GM18499 (cell line): ENCODE measurements at regions not wholly inside any gene's neighbourhood (a gene's known extent, or its start where the extent isn't known, plus 50 kb on each side); places are given as distances from the start of the nearest gene placed in this dataset.

Experiments used
- ATAC-seq: cut with Tn5 transposase; IDR thresholded peaks from one replicate; pipeline ENCODE4 v1.9.1; 2021; ENCODE audit warnings: moderate number of reproducible peaks; ENCODE audit not compliant: insufficient read depth, unreplicated experiment

GRCh38 chr2:181371195-181371594, 86.0 kb upstream of the ITGA4 start:
- ATAC-seq, result no peak

DNA sequence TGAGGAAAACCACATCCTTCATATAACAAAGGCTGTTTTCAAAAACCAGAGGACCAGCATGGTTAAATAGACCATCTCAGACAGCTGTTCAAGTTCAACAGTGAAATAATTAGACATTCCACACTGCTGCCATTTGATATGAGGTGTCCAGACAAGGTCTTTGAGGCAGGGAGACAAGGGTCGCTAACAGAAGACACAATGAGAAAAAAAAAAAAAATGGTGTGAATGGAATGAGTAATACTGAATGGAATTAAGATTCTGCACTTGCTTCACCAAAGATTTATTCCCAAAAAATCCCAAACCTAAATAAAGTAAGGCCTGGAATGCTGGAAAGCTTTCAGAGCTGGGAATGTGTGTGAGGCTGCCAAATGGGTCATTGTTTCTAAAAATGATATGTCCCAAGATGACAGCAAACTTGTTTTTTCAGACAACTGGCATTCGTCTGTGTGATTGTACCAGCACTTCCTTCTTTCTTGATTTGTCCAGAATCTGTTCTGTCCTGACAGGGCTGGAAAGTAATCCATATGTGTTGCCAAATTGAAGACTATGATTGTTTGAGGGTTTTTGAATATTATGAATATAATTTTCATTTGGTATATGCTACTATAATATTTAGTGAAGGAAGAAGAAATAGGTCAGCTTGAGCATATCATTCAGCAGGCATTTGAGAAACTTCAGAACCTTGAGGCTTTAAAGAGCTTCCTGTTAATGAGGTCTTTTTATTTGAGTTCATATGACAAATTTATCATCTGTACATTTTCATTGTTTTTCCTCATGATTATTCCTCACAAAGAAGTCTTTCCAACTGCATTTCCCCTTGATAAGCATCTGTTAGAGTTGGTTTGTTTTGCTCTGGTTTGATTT, 85.2 kb upstream of the ITGA4 start:
- no peak for ATAC-seq

- no peak for ATAC-seq
These were observed 84.5 kb upstream of the ITGA4 start for GRCh38 chr2:181372646-181373040.

DNA sequence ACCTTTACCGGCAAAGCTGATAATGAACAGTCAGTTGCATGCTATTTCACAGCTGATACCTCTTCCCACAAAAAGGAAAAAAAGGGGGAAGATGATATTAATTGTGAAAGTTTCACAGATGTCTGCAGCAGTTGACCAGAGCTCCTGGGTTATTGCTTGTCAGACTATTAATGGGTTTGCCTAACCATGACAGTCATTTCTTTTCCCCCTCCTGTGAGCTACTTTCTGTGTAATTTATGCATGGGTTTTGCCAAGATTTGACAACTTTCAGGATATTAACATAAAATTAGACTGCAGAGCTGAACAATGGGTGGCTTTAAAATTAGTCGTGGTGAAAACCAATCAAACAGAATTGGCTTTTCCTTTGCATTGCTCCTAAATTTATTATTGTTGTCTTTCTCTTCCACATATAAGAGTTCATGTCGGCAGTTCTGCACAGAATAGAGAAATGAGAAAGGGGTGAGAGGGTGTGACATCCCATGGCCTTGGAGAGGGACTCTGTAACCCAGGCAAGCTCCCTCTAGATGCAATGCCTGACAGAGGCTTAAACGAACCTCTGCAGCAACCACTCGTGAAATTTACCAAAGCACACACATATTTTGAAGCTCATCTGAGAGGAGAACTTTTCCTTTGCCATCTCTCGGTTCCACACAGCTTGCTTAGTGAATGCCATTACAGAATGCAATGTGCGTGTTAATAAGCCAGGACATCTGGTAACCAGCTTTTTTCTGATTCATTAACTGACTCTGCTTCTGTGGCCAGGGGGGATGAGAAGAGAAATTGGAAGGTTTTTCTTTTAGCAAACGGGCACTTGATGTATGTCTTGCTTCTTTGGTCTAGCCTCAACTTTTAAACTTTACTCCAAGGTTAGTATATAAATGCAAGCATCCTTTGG, 82.2 kb upstream of the ITGA4 start:
- peak; percentile 53 for ATAC-seq

DNA sequence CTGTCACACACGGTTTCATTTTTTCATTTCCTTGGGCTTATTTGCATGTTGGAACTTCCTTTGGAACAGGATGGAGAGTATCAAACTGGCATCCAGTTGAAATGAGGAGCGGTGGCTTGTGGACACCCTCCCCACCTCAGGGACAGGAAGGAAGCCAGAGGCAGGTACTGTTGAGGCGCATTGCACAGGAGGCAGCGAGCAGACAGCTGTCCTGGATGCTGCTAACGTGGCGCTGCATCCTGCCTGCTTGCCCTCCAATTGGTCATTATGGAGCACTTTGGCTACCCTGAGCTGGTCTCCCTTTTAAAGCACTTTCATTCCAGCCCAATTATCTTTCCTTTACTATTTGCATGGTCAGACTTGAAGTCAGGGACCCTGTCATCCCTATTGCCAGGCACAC, 80.7 kb upstream of the ITGA4 start:
- ATAC-seq, result no peak

DNA sequence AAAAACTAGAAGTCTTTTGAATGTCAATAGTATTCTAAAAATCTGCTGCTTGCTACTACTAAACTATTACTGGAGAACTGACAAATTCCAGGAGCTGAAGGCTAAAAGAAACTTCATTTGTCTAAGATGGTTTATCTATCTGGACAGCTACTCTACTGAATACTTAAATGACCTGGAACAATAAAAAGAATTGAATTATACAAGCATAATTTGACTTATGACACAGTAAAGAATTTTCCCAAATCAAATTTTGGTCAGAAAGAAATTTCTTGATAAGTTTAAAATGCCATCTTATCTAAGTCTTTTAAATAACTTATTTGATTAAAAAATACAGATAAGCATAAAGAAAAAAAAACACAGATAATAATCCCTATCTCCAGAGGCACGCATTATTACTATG, 80.2 kb upstream of the ITGA4 start:
- no peak for ATAC-seq

GRCh38 chr2:181378491-181378890, 78.7 kb upstream of the ITGA4 start:
- no peak for ATAC-seq

GRCh38 chr2:181380581-181380980, 76.6 kb upstream of the ITGA4 start:
- ATAC-seq, result no peak

GRCh38 chr2:181384923-181385322, 72.3 kb upstream of the ITGA4 start:
- no peak for ATAC-seq

DNA sequence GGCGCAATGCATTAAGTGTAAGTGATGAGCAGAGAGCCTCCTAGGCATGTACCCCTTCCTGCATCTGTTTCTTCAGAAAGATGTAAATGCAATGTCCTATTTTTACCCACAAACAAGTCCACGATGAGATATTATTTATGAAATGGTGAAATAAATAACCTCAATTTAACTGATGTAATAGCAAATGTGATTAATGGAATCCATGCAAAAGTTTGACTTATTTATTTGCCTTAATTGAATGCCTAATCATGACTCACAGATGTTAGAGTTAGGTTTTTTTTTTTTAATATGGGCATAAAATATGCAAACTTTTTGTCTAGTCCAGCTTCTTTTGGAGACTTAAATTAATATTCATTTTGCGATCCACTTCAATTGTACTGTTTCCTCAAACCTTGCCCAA, 67.7 kb upstream of the ITGA4 start:
- no peak for ATAC-seq

DNA sequence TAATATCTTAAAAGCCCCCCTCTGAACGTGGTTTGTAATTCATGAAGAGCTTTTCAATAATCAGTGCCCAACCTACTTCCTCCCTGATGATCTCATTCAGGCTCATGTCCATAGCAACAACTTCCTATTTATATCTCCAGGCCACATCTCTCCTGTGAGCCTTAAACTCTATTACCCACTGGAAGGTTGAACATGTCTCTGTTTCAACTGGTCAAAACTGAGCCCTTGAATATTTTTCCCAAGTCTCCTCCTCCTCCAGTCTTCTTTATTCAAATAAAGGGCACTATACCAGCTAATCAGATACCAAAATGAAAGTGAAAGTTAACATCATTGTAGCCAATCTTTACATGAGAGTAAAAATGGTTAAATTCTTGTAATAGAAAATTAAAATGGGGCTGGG, 63.7 kb upstream of the ITGA4 start:
- ATAC-seq, result no peak

GRCh38 chr2:181394741-181395437, 62.3 kb upstream of the ITGA4 start:
- no peak for ATAC-seq

- no peak for ATAC-seq
These were observed 61.3 kb upstream of the ITGA4 start for GRCh38 chr2:181395851-181396250.

DNA sequence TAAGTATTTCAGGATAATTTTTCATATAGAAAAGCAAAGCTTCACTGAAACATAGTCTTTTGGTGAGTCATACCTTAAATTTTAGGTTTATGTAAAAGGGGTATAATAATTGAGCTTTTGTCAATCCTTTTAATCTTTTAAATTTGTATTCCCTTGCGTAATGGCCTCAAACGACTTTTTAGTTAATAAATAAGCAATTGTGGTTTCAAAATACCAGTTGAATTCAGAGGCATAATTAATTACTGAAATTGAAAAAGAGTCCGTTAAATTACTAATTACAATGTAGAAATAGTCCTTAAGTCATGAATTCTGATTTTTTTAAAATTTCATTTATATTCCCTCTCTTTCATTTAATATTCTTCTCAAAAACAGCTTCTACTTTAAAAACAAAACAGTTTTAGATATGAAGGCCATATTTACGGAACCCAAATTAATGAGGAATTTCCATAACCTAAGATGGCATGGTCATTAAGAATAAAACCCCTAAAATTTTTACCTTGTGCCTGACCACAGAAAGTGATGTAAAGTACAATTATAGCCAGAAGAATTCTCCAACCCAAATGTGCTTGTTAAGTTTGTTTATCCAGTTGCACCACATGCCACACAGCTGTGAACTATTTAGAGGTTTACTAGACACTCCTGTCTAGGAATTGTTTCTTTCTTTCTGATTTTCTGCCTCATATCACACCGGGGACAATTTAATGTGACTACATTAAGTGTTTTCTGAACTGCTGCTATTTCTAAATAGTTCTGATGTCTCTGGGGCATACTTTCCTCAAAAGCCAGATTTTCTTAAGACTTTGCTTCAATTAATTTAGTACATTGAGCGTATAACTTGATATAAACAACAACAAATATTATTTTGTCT, 60.7 kb upstream of the ITGA4 start:
- no peak for ATAC-seq

DNA sequence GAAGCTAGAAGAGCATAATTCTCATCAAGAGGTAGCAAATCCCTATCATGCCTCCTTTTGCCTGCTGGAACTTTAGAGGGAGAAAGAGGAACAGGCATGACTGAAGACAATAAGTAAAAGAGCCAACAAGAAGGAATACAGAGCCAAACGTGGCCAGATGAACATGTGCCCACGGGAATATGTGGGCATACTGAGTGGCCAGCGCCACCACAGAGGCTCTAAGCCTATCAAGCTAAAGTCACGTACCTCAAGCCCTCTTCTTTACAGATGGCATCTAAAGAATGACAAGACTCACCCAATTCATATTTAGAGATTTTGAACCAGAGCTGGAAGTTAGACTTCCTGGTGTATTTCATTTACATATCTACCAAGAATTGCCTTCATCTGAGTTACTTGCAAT, 59.9 kb upstream of the ITGA4 start:
- ATAC-seq, result no peak

DNA sequence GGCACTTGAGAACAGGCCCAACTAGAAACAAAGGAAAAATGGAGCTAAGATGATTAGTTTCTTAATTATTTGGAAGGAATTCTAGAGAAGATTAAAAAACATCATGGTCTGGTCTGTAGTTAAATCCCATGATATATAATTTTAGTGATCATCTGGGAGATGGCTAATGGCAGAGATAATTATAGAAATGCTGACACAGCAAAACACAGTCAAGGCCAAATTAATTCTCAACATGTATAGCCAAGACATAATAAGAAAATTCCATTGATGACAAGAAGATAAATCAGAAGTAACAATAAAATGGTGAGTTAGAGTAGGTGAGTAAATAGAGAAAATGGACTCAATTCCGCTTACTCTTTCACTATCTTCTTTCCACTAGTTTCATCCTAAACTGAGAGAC, 59.2 kb upstream of the ITGA4 start:
- no peak for ATAC-seq

DNA sequence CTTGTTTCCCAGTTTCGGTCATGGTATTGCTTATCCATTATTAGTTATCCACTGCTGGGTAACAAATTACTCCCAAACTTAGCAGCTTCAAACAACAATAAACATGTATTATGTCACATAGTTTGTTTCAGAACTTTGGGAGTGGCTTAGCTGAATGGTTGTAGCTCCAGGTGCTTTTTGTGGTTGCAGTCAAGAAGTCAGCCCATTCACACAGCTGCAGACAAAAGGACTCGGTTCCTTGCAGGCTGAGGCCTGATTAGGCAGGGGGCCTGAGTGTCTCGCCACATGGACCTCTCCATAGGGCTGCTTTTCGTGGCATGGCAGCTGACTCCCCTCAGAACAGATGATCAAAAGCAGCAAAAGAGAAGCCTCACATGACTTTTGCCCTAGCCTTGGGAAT, 58.2 kb upstream of the ITGA4 start:
- ATAC-seq, result no peak

DNA sequence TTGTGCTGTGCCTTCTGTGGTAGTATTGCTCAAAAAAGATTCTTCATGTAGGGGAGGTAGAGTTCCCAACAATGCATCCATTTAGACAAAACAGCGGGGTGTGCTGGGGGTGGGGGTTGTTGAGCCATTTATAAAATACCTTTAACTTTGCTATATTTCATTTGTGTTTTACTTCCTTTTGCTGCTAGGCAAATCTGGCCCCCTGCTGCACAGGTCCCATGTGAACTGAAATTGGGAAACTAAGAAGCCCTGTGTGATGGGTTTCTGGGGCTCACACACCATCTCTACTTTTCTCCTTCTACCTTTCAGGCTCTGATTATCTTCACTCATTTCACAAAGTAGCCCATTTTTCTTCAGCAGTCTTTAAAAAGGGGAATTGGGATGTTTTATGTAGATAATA, 52.7 kb upstream of the ITGA4 start:
- ATAC-seq, result no peak

- no peak for ATAC-seq
These were observed 50.0 kb upstream of the ITGA4 start for GRCh38 chr2:181407171-181407570.
